CD8-positive, alpha-beta memory T cell (primary cell): ENCODE measurements at regions not wholly inside any gene's neighbourhood (a gene's known extent, or its start where the extent isn't known, plus 50 kb on each side); places are given as distances from the start of the nearest gene placed in this dataset.
"Not testable (repeated sequence)": the region's sequence is repeated elsewhere in the genome, so short reads cannot be mapped to it uniquely, and the experiment has no call there.

Experiments
- CTCF ChIA-PET: fragments of 350-600 bp; sonication (Branson Sonifier 250); formaldehyde crosslinking; loops from one replicate; lab custom pipeline; 2021; ENCODE audit warnings: antibody characterized with exemption; lab: Charles Lee
- POLR2A ChIA-PET: fragments of 350-600 bp; sonication (Branson Sonifier 250); formaldehyde crosslinking; loops from one replicate; lab custom pipeline; 2021; ENCODE audit warnings: antibody characterized with exemption; lab: Charles Lee
- DNase-seq, 5 donors: peaks; one replicate each; pipeline versions ENCODE4 v3.0.0 to v3.0.0-alpha.2; 2020 to 2022; ENCODE audit warnings: mixed read lengths in 1 of 5
- H3K27ac ChIP-seq: one replicate; pipeline ENCODE4 v1.7.0; 2013; ENCODE audit warnings: low read depth, mild to moderate bottlenecking, low read length, moderate library complexity
- H3K27me3 ChIP-seq: 2 replicates; pipeline ENCODE4 v1.7.0; 2013; ENCODE audit warnings: low read length, mild to moderate bottlenecking; ENCODE audit not compliant: insufficient read depth, poor library complexity, severe bottlenecking
- H3K36me3 ChIP-seq: 2 replicates; pipeline ENCODE4 v1.7.0; 2013; ENCODE audit warnings: mild to moderate bottlenecking, low read length, moderate library complexity; ENCODE audit not compliant: insufficient read depth
- H3K4me1 ChIP-seq: 2 replicates; pipeline ENCODE4 v1.7.0; 2013; ENCODE audit warnings: mild to moderate bottlenecking, low read length, moderate library complexity; ENCODE audit not compliant: insufficient read depth
- H3K4me3 ChIP-seq: 2 replicates; pipeline ENCODE4 v1.7.0; 2013; ENCODE audit warnings: mild to moderate bottlenecking, low read length
- H3K9me3 ChIP-seq: 2 replicates; pipeline ENCODE4 v1.7.0; 2013; ENCODE audit warnings: mild to moderate bottlenecking, low read length
- H3K27ac Mint-ChIP-seq, 8 donors: one replicate each; pipeline ENCODE4 v1.8.0; 2020 to 2021; ENCODE audit warnings: mixed read lengths in 8 of 8, mild to moderate bottlenecking in 6 of 8, inconsistent platforms in 3 of 8, moderate library complexity in 3 of 8
- H3K27me3 Mint-ChIP-seq, 2 donors: one replicate each; pipeline ENCODE4 v1.8.0; 2020 to 2021; ENCODE audit warnings: mixed read lengths in 2 of 2, mild to moderate bottlenecking in 1 of 2, moderate library complexity in 1 of 2
- H3K36me3 Mint-ChIP-seq, 3 donors: one replicate each; pipeline ENCODE4 v1.8.0; 2020 to 2021; ENCODE audit warnings: mixed read lengths in 3 of 3, inconsistent platforms in 1 of 3, mild to moderate bottlenecking in 1 of 3
- H3K4me1 Mint-ChIP-seq, 3 donors: one replicate each; pipeline ENCODE4 v1.8.0; 2020 to 2021; ENCODE audit warnings: mixed read lengths in 3 of 3, inconsistent platforms in 1 of 3, mild to moderate bottlenecking in 1 of 3
- H3K4me3 Mint-ChIP-seq, 7 donors: one replicate each; pipeline ENCODE4 v1.8.0; 2020 to 2021; ENCODE audit warnings: mixed read lengths in 7 of 7, mild to moderate bottlenecking in 6 of 7, moderate library complexity in 4 of 7, inconsistent platforms in 2 of 7
- H3K9me3 Mint-ChIP-seq, 5 donors: one replicate each; pipeline ENCODE4 v1.8.0; 2020 to 2022; ENCODE audit warnings: mixed read lengths in 5 of 5, mild to moderate bottlenecking in 3 of 5, moderate library complexity in 2 of 5, inconsistent platforms in 1 of 5

DNA sequence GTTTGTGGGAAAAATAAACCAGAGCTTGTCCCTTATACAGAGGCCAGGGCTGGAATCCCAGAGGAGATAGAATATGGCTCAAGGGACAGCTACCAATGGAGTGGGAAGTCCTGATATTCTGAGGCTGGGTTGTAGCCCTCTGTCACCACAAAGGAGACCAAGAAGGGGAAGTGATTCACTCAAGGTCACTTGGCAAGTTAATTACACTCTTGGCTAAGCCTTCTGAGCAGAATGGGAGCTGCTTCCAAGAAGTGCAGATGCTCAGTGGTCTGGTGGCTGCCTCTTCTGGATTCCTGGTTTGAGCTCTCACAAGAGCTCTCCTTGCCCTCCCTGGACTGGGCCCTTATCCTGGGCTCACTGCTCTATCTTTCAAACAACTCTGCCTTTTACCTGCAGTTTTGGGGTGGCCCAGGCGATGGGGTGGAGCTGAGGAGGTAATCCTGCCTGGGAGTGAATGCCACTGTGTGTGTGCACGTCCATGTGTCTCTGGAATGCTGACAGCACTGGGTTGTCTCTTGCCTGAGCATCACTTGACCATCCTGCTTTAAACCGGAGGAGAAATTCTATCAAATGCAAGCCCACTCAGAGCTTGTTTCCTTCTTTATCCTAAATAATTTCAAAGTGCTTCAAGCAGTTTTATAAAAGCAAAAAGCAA is 168.2 kb downstream of the KCNS3 start:
- H3K4me1 Mint-ChIP-seq, result no peaks in the 10 kb centered on the region
- POLR2A ChIA-PET, result no interaction called here
- no peak for DNase-seq

DNA sequence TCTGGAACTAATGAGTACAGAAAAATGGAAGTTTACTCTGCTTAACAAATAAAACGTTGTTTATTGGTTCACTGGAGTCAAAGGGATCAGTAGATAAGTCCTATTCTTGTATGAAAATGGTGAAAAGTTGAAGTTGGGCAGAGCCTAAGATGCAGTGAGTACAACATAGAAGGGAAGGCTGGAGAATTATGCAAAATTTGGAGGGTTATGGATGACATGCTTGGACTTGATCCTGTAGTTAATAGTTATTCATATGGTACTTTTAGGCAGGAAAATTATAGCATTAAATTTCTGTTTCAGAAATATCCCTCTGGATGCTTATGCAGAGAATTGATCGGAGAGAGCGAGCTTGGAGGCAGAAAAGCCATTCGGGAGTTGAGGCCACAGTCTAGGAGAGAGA is 167.6 kb downstream of the KCNS3 start:
- POLR2A ChIA-PET, result no interaction called here
- Histone ChIP-seq H3K27me3 (no peaks in the 10 kb centered on the region), H3K9me3 (no peaks in the 10 kb centered on the region), H3K4me3 (no peak overlapping the region), H3K4me1 (no peaks in the 10 kb centered on the region), H3K27ac (no peak overlapping the region), H3K36me3 (no peaks in the 10 kb centered on the region)
- H3K4me1 Mint-ChIP-seq, result no peaks in the 10 kb centered on the region
- peaks cover 0 to 10% (median 0%) of the 10 kb centered on the region in 5 donors for H3K9me3 Mint-ChIP-seq
- no peaks in the 10 kb centered on the region for H3K36me3 Mint-ChIP-seq
- no peak overlapping the region for H3K27ac Mint-ChIP-seq
- H3K27me3 Mint-ChIP-seq, result no peaks in the 10 kb centered on the region
- CTCF ChIA-PET, result no interaction called here
- no peak for DNase-seq
- H3K4me3 Mint-ChIP-seq, result no peak overlapping the region

More for the DNA sequence above, 168.2 kb downstream of the KCNS3 start:
- H3K4me3 Mint-ChIP-seq, result no peak overlapping the region
- Histone ChIP-seq H3K36me3 (no peaks in the 10 kb centered on the region), H3K27me3 (no peaks in the 10 kb centered on the region), H3K4me3 (no peak overlapping the region), H3K27ac (no peak overlapping the region), H3K4me1 (no peaks in the 10 kb centered on the region), H3K9me3 (no peaks in the 10 kb centered on the region)
- peaks cover 0 to 9% (median 0%) of the 10 kb centered on the region in 5 donors for H3K9me3 Mint-ChIP-seq
- no peaks in the 10 kb centered on the region for H3K27me3 Mint-ChIP-seq
- CTCF ChIA-PET, result no interaction called here
- no peak overlapping the region for H3K27ac Mint-ChIP-seq
- H3K36me3 Mint-ChIP-seq, result no peaks in the 10 kb centered on the region

DNA sequence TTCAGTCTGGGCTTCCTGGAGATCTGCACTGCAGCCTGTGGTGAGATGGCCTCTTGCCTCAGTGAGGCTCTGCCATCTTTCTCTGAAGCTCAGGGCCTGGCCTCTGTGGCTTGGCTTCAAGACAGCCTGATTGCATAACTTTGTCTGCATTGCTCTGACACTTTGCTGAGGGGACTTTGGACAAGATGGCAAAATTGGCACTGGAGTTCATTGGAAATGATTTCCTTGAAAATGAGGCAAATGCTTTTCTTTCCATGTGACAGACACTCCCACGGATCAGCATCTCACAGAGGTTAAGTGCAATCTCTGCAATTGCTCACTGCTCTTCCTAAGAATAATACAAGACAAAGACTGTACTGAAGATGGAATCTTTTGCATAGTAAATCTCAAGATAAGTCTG is 166.8 kb downstream of the KCNS3 start:
- Mint-ChIP-seq H3K27ac (no peak overlapping the region), H3K4me3 (no peak overlapping the region), H3K4me1 (no peaks in the 10 kb centered on the region), H3K9me3 (peaks cover 0 to 10% (median 0%) of the 10 kb centered on the region in 5 donors), H3K36me3 (no peaks in the 10 kb centered on the region), H3K27me3 (no peaks in the 10 kb centered on the region)
- no peaks in the 10 kb centered on the region for H3K36me3 ChIP-seq
- POLR2A ChIA-PET, result no interaction called here
- CTCF ChIA-PET, result no interaction called here
- H3K4me1 ChIP-seq, result no peaks in the 10 kb centered on the region
- H3K27me3 ChIP-seq, result no peaks in the 10 kb centered on the region
- no peak for DNase-seq
- no peak overlapping the region for H3K4me3 ChIP-seq
- no peaks in the 10 kb centered on the region for H3K9me3 ChIP-seq
- H3K27ac ChIP-seq, result no peak overlapping the region

GRCh38 chr2:18017381-18017780 is 138.9 kb downstream of the KCNS3 start:
- H3K27ac ChIP-seq, H3K27ac Mint-ChIP-seq, H3K27me3 Mint-ChIP-seq, H3K36me3 ChIP-seq, H3K9me3 ChIP-seq, DNase-seq, H3K4me3 ChIP-seq, H3K4me1 Mint-ChIP-seq, H3K36me3 Mint-ChIP-seq, H3K4me3 Mint-ChIP-seq, H3K27me3 ChIP-seq, POLR2A ChIA-PET, CTCF ChIA-PET, H3K4me1 ChIP-seq: not testable (repeated sequence)
- H3K9me3 Mint-ChIP-seq, result peaks cover 4 to 19% (median 12%) of the 10 kb centered on the region in 5 donors

- Mint-ChIP-seq H3K4me3 (no peak overlapping the region), H3K27me3 (no peaks in the 10 kb centered on the region), H3K9me3 (peaks cover 0 to 5% (median 2%) of the 10 kb centered on the region in 5 donors), H3K36me3 (no peaks in the 10 kb centered on the region), H3K27ac (no peak overlapping the region), H3K4me1 (no peaks in the 10 kb centered on the region)
- H3K9me3 ChIP-seq, result no peaks in the 10 kb centered on the region
- no peaks in the 10 kb centered on the region for H3K27me3 ChIP-seq
- no peak for DNase-seq
- no peaks in the 10 kb centered on the region for H3K4me1 ChIP-seq
- no peak overlapping the region for H3K27ac ChIP-seq
- H3K36me3 ChIP-seq, result no peaks in the 10 kb centered on the region
- POLR2A ChIA-PET, result no interaction called here
- CTCF ChIA-PET, result no interaction called here
- H3K4me3 ChIP-seq, result no peak overlapping the region
These were observed 131.4 kb downstream of the KCNS3 start for GRCh38 chr2:18009891-18010290.

DNA sequence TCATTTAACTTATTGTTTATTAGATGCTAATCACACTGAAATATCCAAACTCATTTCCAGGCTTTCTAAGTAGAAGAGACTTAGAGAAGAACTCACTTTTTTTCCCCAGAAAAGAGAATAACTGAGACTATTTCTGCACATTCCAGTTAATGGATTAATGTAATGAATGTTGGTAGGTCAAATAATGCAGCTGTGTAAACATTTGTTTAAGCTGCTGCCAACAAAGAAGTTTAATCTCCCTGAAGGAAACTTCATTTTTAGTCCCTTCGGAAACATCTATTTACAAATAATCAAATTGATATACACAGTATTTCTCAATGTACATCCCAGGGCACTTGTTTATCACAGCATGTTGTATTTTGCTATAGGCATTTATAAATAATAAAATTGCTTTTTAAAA is 126.9 kb downstream of the KCNS3 start:
- ChIA-PET POLR2A (no interaction called here), CTCF (no interaction called here)
- H3K4me1 Mint-ChIP-seq, result no peaks in the 10 kb centered on the region
- Histone ChIP-seq H3K4me1 (no peaks in the 10 kb centered on the region), H3K4me3 (no peak overlapping the region), H3K36me3 (no peaks in the 10 kb centered on the region), H3K27me3 (no peaks in the 10 kb centered on the region), H3K27ac (no peak overlapping the region), H3K9me3 (no peaks in the 10 kb centered on the region)
- no peak overlapping the region for H3K27ac Mint-ChIP-seq
- no peak for DNase-seq
- H3K36me3 Mint-ChIP-seq, result no peaks in the 10 kb centered on the region
- no peaks in the 10 kb centered on the region for H3K27me3 Mint-ChIP-seq
- no peak overlapping the region for H3K4me3 Mint-ChIP-seq
- H3K9me3 Mint-ChIP-seq, result peaks cover 0 to 10% (median 8%) of the 10 kb centered on the region in 5 donors

GRCh38 chr2:18001671-18002070 is 123.2 kb downstream of the KCNS3 start:
- H3K36me3 ChIP-seq, result no peaks in the 10 kb centered on the region
- no peaks in the 10 kb centered on the region for H3K27me3 ChIP-seq
- H3K4me3 ChIP-seq, result no peak overlapping the region
- DNase-seq, result no peak
- no peaks in the 10 kb centered on the region for H3K27me3 Mint-ChIP-seq
- no peaks in the 10 kb centered on the region for H3K4me1 Mint-ChIP-seq
- H3K4me1 ChIP-seq, result no peaks in the 10 kb centered on the region
- H3K36me3 Mint-ChIP-seq, result no peaks in the 10 kb centered on the region
- H3K27ac Mint-ChIP-seq, result no peak overlapping the region
- ChIA-PET POLR2A (no interaction called here), CTCF (no interaction called here)
- H3K27ac ChIP-seq, result no peak overlapping the region
- H3K9me3 Mint-ChIP-seq, result peaks cover 6 to 27% (median 22%) of the 10 kb centered on the region in 5 donors
- no peak overlapping the region for H3K4me3 Mint-ChIP-seq
- H3K9me3 ChIP-seq, result no peaks in the 10 kb centered on the region

DNA sequence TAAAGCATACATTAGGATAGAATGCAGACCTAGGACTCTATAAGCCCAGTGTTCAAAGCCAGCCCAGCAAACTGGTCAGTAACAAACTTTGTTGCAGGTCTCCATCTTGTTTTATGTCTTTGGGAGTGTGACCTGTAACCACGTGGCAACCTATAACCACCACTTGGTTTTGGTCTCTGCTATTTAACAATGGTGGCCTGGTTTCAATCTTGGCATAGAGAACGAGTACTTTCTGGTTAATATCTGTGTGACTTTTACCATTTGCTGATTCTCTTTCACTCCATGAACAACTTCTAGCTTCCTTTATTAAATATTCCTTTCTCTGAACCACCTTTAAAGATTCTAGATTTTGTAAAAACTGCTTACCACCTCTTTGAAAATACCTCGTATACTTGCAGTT is 118.5 kb downstream of the KCNS3 start:
- Mint-ChIP-seq H3K27ac (no peak overlapping the region), H3K27me3 (no peaks in the 10 kb centered on the region), H3K4me3 (no peak overlapping the region), H3K9me3 (peaks cover 12 to 24% (median 18%) of the 10 kb centered on the region in 5 donors), H3K4me1 (no peaks in the 10 kb centered on the region), H3K36me3 (no peaks in the 10 kb centered on the region)
- Histone ChIP-seq H3K36me3 (no peaks in the 10 kb centered on the region), H3K4me3 (no peak overlapping the region), H3K27me3 (no peaks in the 10 kb centered on the region), H3K9me3 (no peaks in the 10 kb centered on the region), H3K27ac (no peak overlapping the region), H3K4me1 (no peaks in the 10 kb centered on the region)
- DNase-seq, result no peak
- ChIA-PET POLR2A (no interaction called here), CTCF (no interaction called here)
